RWPE2 (cell line): ENCODE measurements at regions not wholly inside any gene's neighbourhood (a gene's known extent, or its start where the extent isn't known, plus 50 kb on each side); places are given as distances from the start of the nearest gene placed in this dataset.

Experiments
- ATAC-seq: fragments of 200-7000 bp; cut with Tn5 transposase; 3 replicates; pipeline ENCODE4 v1.9.1; 2021; ENCODE audit warnings: low read depth
- DNase-seq: peaks from one replicate; pipeline ENCODE4 v3.0.0-alpha.2; 2020; ENCODE audit warnings: low spot score
- H3K27ac ChIP-seq: fragments of 450-650 bp; 2 replicates; pipeline ENCODE4 v1.5.1; 2017; ENCODE audit warnings: mild to moderate bottlenecking; ENCODE audit not compliant: poor library complexity, severe bottlenecking
- H3K27me3 ChIP-seq: fragments of 250-450 bp; sonication (Bioruptor Pico); 2 replicates; pipeline ENCODE4 v1.5.1; 2021; ENCODE audit warnings: mild to moderate bottlenecking, moderate library complexity; ENCODE audit not compliant: insufficient read depth, poor library complexity, severe bottlenecking
- H3K36me3 ChIP-seq: fragments of 250-450 bp; sonication (Bioruptor Pico); 2 replicates; pipeline ENCODE4 v1.5.1; 2020; ENCODE audit warnings: low read depth, mild to moderate bottlenecking, moderate library complexity
- H3K4me1 ChIP-seq: fragments of 250-450 bp; sonication (Bioruptor Pico); 2 replicates; pipeline ENCODE4 v1.5.1; 2021; ENCODE audit warnings: mild to moderate bottlenecking, moderate library complexity; ENCODE audit not compliant: insufficient read depth, poor library complexity, severe bottlenecking
- H3K4me3 ChIP-seq: fragments of 250-450 bp; sonication (Bioruptor Pico); 2 replicates; pipeline ENCODE4 v1.5.1; 2021; ENCODE audit warnings: mild to moderate bottlenecking, moderate library complexity; ENCODE audit not compliant: severe bottlenecking
- H3K9me3 ChIP-seq: fragments of 250-450 bp; sonication (Bioruptor Pico); 2 replicates; pipeline ENCODE4 v1.5.1; 2021; ENCODE audit warnings: mild to moderate bottlenecking, moderate library complexity; ENCODE audit not compliant: severe bottlenecking
- CTCF ChIP-seq: fragments of 450-650 bp; IDR thresholded peaks from one replicate; pipeline ENCODE4 v1.5.1; 2017; ENCODE audit warnings: mild to moderate bottlenecking, moderate library complexity; ENCODE audit not compliant: poor library complexity, severe bottlenecking

- no peak for TF ChIP-seq CTCF
- DNase-seq (no peak), ATAC-seq (no peak)
- no peaks in the 10 kb centered on the region for H3K27me3 ChIP-seq
- H3K36me3 ChIP-seq: no peaks in the 10 kb centered on the region
- H3K4me1 ChIP-seq: peaks cover 13% of the 10 kb centered on the region
- no peaks in the 10 kb centered on the region for H3K9me3 ChIP-seq
- H3K27ac ChIP-seq: no peak overlapping the region
- no peak overlapping the region for H3K4me3 ChIP-seq
Measured at GRCh38 chr18:39419315-39419714, 1853.7 kb upstream of the CELF4 start.

GRCh38 chr18:39415471-39415870 lies 1849.9 kb upstream of the CELF4 start:
- no peak for TF ChIP-seq CTCF
- Histone ChIP-seq H3K4me3 (no peak overlapping the region), H3K36me3 (no peaks in the 10 kb centered on the region), H3K27me3 (no peaks in the 10 kb centered on the region), H3K27ac (peak overlapping the region; percentile 31), H3K4me1 (peaks cover 17% of the 10 kb centered on the region), H3K9me3 (no peaks in the 10 kb centered on the region)
- ATAC-seq: peak; percentile 55
- DNase-seq: no peak

- DNase-seq (no peak), ATAC-seq (peak; percentile 98)
- H3K27ac ChIP-seq: peak overlapping the region; percentile 31
- no peaks in the 10 kb centered on the region for H3K36me3 ChIP-seq
- H3K4me1 ChIP-seq: peaks cover 17% of the 10 kb centered on the region
- no peaks in the 10 kb centered on the region for H3K9me3 ChIP-seq
- no peaks in the 10 kb centered on the region for H3K27me3 ChIP-seq
- no peak overlapping the region for H3K4me3 ChIP-seq
- TF ChIP-seq CTCF: no peak
Measured at GRCh38 chr18:39414009-39414700, 1848.6 kb upstream of the CELF4 start.

GRCh38 chr18:39406941-39407340 lies 1841.3 kb upstream of the CELF4 start:
- Histone ChIP-seq H3K4me3 (no peak overlapping the region), H3K27ac (no peak overlapping the region), H3K27me3 (no peaks in the 10 kb centered on the region), H3K4me1 (no peaks in the 10 kb centered on the region), H3K9me3 (no peaks in the 10 kb centered on the region), H3K36me3 (no peaks in the 10 kb centered on the region)
- ATAC-seq (no peak), DNase-seq (no peak)
- TF ChIP-seq CTCF: no peak

GRCh38 chr18:39403121-39403520 lies 1837.5 kb upstream of the CELF4 start:
- H3K4me3 ChIP-seq: no peak overlapping the region
- DNase-seq (no peak), ATAC-seq (no peak)
- H3K9me3 ChIP-seq: no peaks in the 10 kb centered on the region
- H3K27me3 ChIP-seq: no peaks in the 10 kb centered on the region
- H3K36me3 ChIP-seq: no peaks in the 10 kb centered on the region
- no peak for TF ChIP-seq CTCF
- H3K27ac ChIP-seq: no peak overlapping the region
- H3K4me1 ChIP-seq: no peaks in the 10 kb centered on the region
